Thyroid gland (tissue), 4 donors: ENCODE measurements at regions not wholly inside any gene's neighbourhood (a gene's known extent, or its start where the extent isn't known, plus 50 kb on each side); places are given as distances from the start of the nearest gene placed in this dataset.

Experiments
- CTCF ChIP-seq, 6 experiments: fragments of 200-600 bp in 3 of 6; fragments of 450-650 bp in 3 of 6; sonication (generic) in 3 of 6; IDR thresholded peaks; one replicate each; pipeline ENCODE4 v1.5.1; 2016 to 2019; ENCODE audit warnings: antibody characterized with exemption in 6 of 6, mild to moderate bottlenecking in 2 of 6, inconsistent platforms in 1 of 6, moderate library complexity in 1 of 6
- POLR2A ChIP-seq, 2 donors: fragments of 450-650 bp; IDR thresholded peaks; one replicate each; pipeline ENCODE4 v1.6.1; 2017; ENCODE audit warnings: antibody characterized with exemption in 2 of 2, mild to moderate bottlenecking in 2 of 2, moderate library complexity in 1 of 2

GRCh38 chr10:43971306-43971705, 322.6 kb upstream of the ZNF32 start:
- TF ChIP-seq POLR2A (IDR thresholded peaks at IDR 0.05) (no peak), CTCF (IDR thresholded peaks at IDR 0.05) (no peak)
